ENCODE measurements at regions not wholly inside any gene's neighbourhood (a gene's known extent, or its start where the extent isn't known, plus 50 kb on each side); places are given as distances from the start of the nearest gene placed in this dataset.

GRCh38 chr1:199122085-199122484, 483.2 kb downstream of the PTPRC start:
- DNase-seq = no peak

DNA sequence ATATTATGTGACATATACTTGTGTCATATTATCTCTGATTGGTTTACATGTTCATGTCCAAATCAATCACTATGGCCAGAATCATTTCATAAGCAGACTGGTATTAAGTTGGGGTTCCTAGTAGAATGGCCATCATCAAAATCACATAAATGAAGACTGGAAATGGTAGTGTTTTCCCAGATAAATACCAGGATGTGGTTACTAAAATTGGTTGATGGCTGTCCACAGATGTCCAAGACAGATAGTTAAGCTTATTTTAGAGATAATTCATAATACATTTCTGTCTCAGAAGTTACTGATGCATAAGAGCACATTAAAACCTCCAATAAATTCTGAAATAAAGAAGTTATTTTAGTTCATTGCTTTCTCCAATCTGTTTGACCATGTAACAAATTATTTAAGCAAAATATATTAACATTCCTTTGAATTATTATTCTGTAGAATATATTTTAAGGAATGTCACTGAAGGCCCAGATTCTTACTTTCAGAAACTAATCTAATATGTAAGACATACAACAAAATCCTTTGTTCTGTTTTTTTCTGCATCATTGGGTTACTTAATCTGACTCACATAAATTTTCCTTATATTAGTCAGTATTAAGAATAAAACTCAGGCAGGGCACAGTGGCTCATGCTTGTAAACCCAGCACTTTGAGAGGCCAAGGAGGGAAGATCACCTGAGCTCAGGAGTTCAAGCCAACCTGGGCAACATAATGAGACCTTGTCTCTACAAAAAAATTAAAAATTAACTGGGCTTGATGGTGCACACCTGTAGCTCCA, 483.9 kb downstream of the PTPRC start:
- peak; percentile 79 for DNase-seq

GRCh38 chr1:199123615-199124014, 484.8 kb downstream of the PTPRC start:
- DNase-seq = peak; percentile 87

GRCh38 chr1:199124351-199124750, 485.5 kb downstream of the PTPRC start:
- DNase-seq = peak; percentile 38

GRCh38 chr1:199129247-199129646, 490.4 kb downstream of the PTPRC start:
- peak; percentile 14 for DNase-seq

- no peak for DNase-seq
Measured at GRCh38 chr1:199132006-199132405, 493.2 kb downstream of the PTPRC start.

GRCh38 chr1:199135901-199136300, 497.1 kb downstream of the PTPRC start:
- no peak for DNase-seq

DNA sequence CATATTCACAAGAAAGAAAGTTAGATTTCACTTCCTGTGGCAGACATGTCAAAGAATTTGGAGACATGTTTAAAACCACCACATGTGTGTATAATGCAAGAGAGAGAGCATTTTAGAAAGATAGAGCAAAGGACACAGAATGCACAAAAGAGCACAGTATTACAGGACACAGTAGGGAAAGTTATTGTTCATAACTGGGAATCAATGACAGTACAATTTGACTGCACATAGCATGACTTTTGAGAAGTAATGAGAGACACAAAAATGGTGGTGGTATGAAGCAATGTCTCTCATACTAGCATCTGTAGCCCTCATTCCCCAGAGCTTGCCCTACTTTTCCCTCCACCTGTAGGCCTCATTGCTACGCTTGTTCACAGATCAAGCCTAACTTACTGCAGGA, 499.2 kb downstream of the PTPRC start:
- DNase-seq = no peak

- no peak for DNase-seq
Measured at GRCh38 chr1:199149591-199149990, 510.8 kb downstream of the PTPRC start.

DNA sequence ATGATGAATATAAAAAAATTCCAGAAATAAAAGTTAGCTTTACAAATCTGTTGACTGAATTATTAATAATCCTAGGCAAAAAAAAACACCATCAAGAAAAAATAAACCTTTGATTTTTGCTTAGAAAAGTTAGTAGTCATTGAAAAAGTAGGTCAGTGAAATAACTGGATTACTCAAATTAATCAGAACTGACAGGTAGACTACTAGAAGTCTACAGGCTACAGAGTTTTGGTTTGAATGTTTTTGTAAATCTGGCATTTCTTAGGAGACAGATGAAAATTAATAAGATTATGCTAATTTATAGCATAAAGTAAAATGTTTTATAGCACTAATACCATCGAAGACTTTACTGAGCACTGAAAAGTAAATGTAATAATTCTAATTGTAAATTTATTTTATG, 511.9 kb downstream of the PTPRC start:
- DNase-seq = no peak

GRCh38 chr1:199151634-199152425, 513.0 kb downstream of the PTPRC start:
- DNase-seq = no peak

- DNase-seq = no peak
Measured at GRCh38 chr1:199152676-199153075, 513.8 kb downstream of the PTPRC start.

DNA sequence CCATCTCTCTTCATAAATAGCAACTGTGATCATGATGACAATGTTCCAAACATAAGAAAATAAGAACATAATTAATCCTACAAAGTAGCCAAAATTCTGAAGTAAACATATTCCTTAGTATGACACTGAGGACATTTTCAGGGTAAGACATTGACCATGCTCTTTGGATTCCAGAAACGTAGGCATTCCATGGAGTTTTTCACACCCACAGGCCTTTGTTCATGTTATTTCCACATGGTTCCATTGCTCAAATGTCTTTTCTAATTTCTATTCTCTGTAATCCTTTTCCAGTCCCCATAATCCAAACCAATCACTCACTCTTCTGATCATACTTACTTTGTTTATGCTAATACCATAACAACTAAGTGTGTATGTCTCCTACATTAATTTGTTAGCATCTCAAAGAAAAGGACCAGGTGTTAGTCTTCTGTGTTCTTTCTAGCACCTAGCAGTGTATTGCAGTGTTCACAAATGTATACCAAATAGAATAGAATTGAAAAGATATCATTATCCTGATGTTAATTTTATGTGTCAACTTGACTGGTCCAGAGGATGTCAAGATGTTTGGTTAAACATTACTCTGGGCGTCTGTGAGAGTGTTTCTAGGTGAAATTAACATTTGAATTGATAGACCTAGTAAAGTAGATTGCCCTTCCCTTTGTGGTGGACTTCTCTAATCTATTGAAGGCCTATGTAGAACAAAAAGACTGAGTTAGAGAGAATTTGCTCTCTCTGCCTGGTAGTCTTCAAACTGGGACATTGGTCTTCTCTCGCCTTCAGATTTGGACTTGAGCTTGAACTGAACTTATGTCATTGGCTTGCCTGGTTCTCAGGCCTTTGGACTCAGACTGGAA, 516.6 kb downstream of the PTPRC start:
- no peak for DNase-seq

DNA sequence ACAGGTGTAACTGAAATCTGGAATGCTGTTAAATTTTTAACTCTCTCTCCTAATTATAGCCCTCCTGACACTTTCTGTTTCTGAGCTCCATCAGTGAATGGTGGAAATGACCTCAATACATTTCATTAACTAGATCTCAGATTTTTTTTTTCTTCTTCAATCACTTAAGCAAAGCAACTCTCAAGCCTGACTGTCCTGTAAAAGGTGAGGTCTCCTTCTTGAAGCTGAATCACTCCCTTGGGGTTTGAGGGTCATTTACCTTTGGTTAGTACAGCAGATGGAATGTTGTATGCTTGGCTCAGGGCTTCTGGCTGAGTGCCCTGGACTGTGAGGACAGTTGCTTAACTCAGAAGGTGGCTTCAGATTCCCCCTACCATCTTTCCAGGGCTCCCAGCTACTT, 518.7 kb downstream of the PTPRC start:
- DNase-seq = no peak

GRCh38 chr1:199160521-199161318, 521.9 kb downstream of the PTPRC start:
- DNase-seq = no peak

DNA sequence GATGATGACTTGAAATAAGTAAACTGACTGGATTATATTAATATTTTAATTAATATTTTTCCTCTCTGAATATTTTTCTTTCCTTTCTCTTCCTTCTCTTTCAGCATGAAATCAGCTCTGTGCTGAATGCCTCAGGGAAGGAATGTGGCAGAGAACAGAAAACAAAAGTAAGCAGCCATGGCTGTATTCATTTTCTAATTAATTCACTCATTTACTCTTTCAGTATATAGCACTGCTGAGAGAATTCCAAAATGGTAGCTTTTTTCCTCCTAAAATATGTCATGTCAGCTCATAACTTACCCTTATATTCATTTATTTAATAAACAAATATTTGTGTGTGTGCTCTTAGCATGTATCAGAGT, 522.5 kb downstream of the PTPRC start:
- DNase-seq = no peak

GRCh38 chr1:199161766-199162303, 523.0 kb downstream of the PTPRC start:
- no peak for DNase-seq

DNA sequence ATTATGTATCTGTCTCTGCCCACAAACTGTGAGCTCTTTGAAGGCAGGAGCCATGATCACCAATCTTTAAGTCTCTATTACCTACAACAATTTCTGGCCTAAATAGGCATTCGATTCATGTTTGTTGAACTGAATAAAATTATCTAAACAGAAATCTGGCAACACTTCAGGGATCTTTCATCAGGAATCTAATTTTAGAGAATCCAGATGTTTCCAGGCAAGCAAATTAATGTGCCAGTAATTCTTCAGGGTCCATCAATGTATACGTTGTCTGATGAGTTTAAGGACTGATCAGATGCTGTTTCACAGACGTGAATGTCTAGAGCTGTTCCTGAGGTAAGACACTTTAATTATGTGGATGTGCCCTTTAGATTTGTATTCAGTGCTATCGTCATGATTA, 524.4 kb downstream of the PTPRC start:
- DNase-seq = no peak

DNA sequence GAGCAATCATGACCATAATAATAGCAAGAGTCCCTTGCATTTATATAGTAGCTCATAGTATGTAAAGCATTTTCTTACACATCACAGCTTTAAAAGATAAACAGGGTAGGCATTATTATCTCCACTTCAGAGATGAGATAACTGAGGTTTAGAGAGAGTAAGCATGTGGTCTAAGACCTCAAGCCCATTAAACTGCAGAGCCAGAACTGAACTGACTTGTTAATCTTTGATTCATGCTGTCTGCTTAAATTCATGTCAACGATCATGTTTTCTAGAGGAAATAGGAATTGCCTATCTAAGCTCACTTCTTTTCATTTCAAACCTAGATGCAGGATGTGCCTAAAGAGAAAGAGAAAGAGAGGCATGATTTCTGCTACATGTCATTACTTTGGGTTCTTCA, 524.8 kb downstream of the PTPRC start:
- no peak for DNase-seq

- DNase-seq = no peak
Measured at GRCh38 chr1:199167460-199167859, 528.6 kb downstream of the PTPRC start.

- DNase-seq = no peak
Measured at GRCh38 chr1:199168888-199169585, 530.2 kb downstream of the PTPRC start.

GRCh38 chr1:199170711-199171110, 531.9 kb downstream of the PTPRC start:
- DNase-seq = no peak
